HG02588 (cell line): ENCODE measurements at regions not wholly inside any gene's neighbourhood (a gene's known extent, or its start where the extent isn't known, plus 50 kb on each side); places are given as distances from the start of the nearest gene placed in this dataset.
"Not testable (repeated sequence)": the region's sequence is repeated elsewhere in the genome, so short reads cannot be mapped to it uniquely, and the experiment has no call there.

Experiments
- ATAC-seq: cut with Tn5 transposase; IDR thresholded peaks from one replicate; pipeline ENCODE4 v1.9.1; 2021; ENCODE audit warnings: mild to moderate bottlenecking, moderate library complexity; ENCODE audit not compliant: unreplicated experiment

- ATAC-seq: not testable (repeated sequence)
Observed at GRCh38 chr15:20625469-20625868, 83.9 kb upstream of the GOLGA6L6 start.

- peak; percentile 50 for ATAC-seq
Observed at GRCh38 chr15:20624085-20624484, 82.5 kb upstream of the GOLGA6L6 start.

- ATAC-seq: not testable (repeated sequence)
Observed at GRCh38 chr15:20622117-20622516, 80.5 kb upstream of the GOLGA6L6 start.

- ATAC-seq: not testable (repeated sequence)
Observed at GRCh38 chr15:20614549-20614948, 72.9 kb upstream of the GOLGA6L6 start.

- not testable (repeated sequence) for ATAC-seq
Observed at GRCh38 chr15:20612796-20613195, 71.2 kb upstream of the GOLGA6L6 start.

- not testable (repeated sequence) for ATAC-seq
Observed at GRCh38 chr15:20612356-20612755, 70.8 kb upstream of the GOLGA6L6 start.

GRCh38 chr15:20611667-20612290 is 70.2 kb upstream of the GOLGA6L6 start:
- ATAC-seq: not testable (repeated sequence)

- ATAC-seq: not testable (repeated sequence)
Observed at GRCh38 chr15:20608179-20608578, 66.6 kb upstream of the GOLGA6L6 start.

GRCh38 chr15:20597245-20597644 is 55.6 kb upstream of the GOLGA6L6 start:
- not testable (repeated sequence) for ATAC-seq

- ATAC-seq: not testable (repeated sequence)
Observed at GRCh38 chr15:20594219-20594618, 52.6 kb upstream of the GOLGA6L6 start.

GRCh38 chr15:20591936-20592335 is 50.3 kb upstream of the GOLGA6L6 start:
- ATAC-seq: not testable (repeated sequence)
